ENCODE measurements at regions not wholly inside any gene's neighbourhood (a gene's known extent, or its start where the extent isn't known, plus 50 kb on each side); places are given as distances from the start of the nearest gene placed in this dataset.
"Not testable (repeated sequence)": the region's sequence is repeated elsewhere in the genome, so short reads cannot be mapped to it uniquely, and the experiment has no call there.

DNA sequence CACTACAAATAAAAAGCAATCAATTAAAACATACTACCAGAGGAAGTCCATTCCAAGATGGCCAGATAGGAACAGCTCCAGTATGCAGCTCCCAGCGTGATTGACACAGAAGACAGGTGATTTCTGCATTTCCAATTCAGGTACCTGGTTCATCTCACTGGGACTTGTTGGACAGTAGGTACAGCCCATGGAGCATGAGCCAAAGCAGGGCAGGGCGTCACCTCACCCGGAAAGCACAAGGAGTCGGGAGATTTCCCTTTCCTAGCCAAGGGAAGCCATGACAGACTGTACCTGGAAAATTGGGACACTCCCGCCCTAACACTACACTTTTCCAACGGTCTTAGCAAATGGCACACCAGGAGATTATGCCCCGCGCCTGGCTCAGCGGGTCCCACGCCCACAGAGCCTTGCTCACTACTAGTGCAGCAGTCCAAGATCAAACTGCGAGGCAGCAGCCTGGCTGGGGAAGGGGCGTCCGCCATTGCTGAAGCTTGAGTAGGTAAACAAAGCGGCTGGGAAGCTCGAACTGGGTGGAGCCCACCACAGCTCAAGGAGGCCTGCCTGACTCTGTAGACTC lies 106.0 kb downstream of the BUD13 start:
- DNase-seq: not testable (repeated sequence)

DNA sequence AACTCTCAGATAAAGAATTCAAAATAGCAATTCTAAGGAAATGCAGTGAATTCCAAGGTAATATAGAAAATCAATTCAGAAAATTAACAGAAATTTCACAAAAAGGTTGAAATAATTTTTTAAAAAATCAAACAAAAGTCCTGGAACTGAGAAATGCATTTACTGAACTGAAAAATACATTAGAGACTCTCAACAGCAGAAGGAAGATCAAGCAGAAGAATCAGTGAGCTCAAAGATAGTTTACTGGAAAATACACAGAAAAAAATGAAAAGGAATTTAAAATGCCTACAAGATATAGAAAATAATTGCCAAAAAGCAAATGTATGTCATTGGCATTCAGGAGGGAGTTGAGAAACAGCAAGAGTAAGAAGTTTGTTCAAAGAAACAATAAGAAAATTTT lies 107.3 kb downstream of the BUD13 start:
- DNase-seq: no peak

DNA sequence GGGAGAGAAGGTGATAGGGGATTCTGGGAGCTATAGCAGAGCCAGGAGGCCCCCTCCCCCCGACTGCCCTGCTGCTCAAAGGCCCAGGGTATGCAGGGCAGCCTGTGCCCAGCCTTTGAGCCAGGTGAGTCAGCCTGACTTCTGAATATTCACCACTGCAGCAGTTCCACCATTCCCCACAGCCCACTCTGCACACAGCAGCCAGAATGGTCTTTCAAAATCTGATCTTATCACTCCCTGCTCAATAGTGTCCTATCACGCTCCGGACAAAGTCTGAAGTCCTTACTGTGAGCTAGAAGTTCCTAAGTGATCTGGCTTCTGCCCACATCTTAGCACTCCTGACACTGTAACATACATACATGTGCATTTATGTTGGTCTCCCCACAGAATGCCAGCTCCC lies 111.7 kb downstream of the BUD13 start:
- DNase-seq: no peak

GRCh38 chr11:116660011-116660410 lies 112.8 kb downstream of the BUD13 start:
- DNase-seq: no peak

- no peak for DNase-seq
These were observed 113.8 kb downstream of the BUD13 start for GRCh38 chr11:116658876-116659535.

- no peak for DNase-seq
These were observed 114.7 kb downstream of the BUD13 start for GRCh38 chr11:116657842-116658825.

DNA sequence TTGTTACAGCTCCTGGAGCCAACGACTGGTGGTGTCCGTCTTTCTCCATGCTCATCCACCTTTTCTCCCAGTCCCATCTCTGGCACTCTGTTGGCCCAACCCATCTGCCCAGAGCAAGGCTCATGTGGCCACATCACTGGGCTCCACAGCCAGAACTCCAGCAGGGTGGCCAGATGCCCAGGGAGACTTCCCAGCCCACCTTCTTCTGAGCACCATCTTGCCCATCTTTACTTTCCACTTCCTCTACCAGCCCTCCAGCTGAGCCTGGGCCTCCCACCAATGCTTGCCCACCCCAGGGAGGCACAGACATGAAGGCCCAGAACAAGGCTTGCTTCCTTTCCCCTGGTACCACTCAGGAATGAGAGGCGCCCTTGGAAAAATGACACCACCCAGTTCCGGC lies 116.8 kb downstream of the BUD13 start:
- DNase-seq: no peak

DNA sequence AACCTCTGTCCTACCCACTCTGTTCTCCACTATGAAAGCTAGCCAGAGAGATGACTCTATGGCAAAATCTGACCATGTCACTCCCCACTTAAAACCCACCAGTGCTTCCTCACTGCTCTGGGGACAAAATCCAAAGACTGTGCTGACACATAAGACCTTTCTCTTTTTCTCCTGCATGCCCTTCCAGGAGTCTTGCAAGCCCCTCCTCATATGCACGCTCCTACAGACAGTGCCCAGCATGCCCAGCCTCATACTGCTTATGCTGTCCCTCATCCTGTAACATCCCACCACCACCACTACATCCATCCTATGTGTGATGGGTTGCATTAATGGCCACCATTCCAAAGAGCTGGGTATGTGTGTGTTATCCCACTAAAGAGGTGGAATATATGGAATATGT lies 118.3 kb downstream of the BUD13 start:
- no peak for DNase-seq

GRCh38 chr11:116653206-116653605 lies 119.6 kb downstream of the BUD13 start:
- no peak for DNase-seq

DNA sequence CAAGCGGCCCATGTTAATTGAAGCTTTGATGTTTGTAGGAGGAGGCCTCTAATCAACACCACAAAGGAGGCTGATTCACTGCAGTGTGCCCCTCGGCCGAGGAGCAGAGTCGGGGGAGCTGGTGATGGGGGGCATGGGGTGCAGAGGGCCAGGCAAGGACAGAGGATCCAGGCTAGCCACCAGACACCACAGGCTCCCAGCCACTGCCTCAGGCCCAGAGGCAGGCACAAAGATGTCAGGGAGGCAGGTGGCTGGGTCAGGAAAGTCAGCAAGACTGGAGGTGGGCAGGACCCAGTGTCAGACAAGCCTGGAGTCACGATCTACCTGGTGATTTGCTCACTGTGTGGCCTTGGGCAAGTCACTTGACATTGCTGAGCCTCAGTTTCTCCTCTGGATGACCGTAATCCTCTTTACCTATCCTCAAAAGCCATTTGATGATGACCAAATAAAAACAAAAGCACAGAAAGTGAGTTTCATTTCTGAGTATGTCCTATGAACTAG lies 121.0 kb downstream of the BUD13 start:
- DNase-seq: no peak

- no peak for DNase-seq
These were observed 121.6 kb downstream of the BUD13 start for GRCh38 chr11:116651098-116651736.

DNA sequence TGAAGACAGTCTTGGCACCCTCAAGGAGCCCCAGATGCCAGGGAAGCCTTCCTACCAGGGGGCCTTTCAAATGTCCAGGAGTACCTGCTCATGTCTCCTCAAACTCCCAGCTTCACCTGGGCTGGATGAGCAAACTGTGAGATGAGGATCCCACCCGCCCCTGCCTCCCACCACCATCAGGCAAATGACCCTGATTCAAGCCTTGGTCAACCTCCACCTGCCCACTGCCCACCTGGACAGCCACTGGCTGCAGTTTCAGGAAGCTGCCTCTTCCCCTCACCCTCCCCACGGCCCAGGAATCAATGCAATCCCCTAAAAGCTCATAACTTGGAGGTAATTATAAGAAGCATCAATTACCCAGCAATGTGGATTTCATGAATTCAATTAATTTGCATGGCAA lies 122.7 kb downstream of the BUD13 start:
- DNase-seq: no peak

DNA sequence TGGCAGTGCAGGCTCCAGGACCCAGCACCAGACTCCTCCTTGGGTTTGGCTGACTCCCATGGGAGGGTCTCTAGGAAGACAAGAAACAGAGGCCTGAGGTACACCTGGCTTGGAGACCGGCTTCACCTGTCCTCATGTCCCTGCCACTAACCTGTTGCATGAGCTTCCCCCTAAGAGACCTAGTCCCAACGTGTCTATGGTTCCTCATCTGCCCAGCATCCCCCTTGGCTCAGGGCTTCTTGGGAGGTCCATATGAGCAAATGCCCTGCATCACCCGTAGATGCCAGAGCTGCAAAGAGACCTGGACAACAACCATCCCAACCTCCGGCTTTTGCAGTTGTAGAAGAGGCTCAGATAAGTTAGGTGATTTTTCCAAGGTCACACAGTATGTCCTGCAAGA lies 123.5 kb downstream of the BUD13 start:
- DNase-seq: no peak

DNA sequence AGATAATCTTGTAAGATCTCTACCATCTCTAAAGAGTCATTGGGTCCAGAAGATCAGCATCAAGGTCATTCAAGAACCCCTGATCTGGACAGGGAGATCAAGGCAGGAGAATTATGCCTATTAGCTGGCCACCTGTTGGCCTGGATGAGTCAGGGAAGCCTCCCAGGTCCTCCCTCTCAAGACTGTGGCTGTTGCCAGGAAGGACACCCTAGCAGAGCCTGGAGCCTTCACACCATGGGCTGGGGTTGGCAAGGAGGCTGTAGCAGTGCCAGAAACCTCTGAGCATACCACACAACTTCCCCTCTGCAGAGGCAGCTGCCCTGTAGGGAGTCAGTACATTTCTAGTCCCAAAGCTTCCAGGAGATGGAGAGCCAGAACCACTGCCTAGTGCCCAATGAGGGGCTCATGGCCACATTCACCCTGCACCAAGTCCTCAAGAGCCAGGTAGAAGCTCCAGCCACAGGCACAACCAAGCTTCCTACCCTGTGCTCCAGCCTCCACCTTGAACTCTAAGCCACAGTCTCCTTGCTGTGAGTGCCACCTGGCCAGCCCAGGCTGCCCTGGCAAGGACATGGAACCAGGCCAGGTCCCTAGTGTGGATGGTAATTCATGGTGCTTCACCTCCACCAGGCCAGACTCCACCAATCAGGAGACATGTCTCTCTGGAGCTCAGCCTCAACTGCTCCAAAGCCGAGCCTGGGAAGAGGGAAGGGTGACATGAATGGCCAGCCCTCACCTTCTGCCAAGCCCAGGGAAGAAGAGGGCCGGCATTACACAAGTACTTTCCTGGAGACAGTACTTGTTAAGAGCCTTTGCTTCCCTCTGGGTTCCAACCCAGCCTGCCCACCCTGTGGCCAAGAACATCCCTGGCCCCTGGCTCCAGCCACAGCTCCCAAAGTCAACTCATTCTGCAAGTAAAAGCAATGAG lies 124.3 kb downstream of the BUD13 start:
- DNase-seq: no peak

DNA sequence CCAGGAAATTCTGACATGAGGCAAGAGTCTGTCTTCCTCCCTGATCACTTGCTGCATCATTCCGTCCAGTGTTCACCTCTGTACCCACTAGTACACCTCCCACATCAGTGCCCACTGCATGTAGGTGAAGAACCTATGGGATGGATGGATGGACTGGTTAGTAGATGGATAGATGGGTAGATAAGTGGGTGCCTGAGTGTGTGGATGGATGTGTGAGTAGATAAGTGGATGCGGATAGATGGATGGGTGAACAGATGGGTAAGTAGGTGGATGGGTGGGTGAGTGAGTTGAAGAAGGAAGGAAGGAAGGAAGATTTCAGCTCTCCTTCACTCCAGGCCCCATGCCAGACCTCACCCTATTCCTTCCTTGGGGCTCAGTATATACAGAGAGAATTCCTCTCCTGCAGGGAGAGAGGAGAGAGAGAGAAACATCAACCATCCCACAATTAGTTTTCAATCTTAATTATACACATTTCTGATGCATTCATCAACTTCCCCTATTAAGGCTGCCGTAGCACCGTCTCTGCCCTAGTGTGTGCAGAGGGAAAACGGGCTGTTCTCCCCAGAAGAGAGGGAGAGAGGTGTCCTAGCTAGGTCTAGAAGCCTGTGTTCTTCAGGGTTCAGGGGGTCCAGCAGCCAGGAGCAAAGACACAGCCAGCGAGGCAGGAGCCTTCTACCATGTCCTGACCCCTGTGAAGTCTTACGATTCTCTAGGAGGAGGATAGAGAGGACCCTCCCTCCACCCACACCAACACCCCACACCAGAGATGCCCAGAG lies 125.3 kb downstream of the BUD13 start:
- no peak for DNase-seq

DNA sequence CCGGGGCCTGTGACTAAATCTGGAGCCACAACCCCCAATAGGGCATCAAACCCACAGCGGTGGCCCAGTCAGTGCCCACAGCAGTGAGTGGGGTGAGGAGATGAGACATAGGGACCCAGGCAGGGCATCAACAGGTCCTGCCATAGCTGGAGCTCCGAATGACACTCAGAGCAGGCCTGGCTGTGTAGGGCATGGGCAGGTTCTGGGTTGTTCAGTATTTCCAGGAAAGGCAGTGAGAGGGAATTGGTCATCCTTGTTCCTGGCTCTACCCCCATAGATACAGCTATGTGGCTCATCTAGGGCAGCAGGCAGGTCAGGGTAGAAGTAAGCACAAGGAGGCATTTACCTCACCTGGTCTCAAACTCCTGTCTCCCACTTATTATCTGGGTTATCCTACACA lies 126.6 kb downstream of the BUD13 start:
- DNase-seq: no peak

DNA sequence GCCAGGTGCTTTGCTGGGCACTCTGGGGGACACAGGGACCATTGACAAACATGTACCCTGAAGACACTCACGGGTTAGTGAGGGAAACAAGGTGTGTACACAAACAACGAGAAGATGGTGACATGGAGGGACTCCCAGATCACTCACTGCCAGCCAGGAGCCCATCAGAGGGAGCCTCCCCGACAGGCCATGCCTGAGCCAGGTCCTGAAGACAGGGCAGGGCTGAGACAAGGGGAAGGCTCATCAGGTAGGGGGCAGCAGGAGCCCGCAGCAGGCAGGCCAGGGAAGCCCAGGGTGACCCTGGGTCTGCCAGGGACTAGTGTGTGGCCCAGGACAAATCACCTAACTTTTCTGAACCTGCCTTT lies 127.9 kb downstream of the BUD13 start:
- no peak for DNase-seq

- no peak for DNase-seq
These were observed 128.4 kb downstream of the BUD13 start for GRCh38 chr11:116644201-116644940.

GRCh38 chr11:116643521-116643920 lies 129.3 kb downstream of the BUD13 start:
- no peak for DNase-seq

GRCh38 chr11:116642902-116643301 lies 129.9 kb downstream of the BUD13 start:
- DNase-seq: no peak

GRCh38 chr11:116642481-116642880 lies 130.3 kb downstream of the BUD13 start:
- no peak for DNase-seq
